SU-DHL-6 (cell line): ENCODE measurements at regions not wholly inside any gene's neighbourhood (a gene's known extent, or its start where the extent isn't known, plus 50 kb on each side); places are given as distances from the start of the nearest gene placed in this dataset.

ENCODE experiments used
- H2AFZ ChIP-seq: fragments of 200-600 bp; sonication (generic); 2 replicates; pipeline ENCODE4 v1.6.1; 2014; ENCODE audit warnings: low read depth, mild to moderate bottlenecking, moderate library complexity, mixed read lengths, antibody characterized with exemption, low read length; ENCODE audit not compliant: severe bottlenecking
- H3F3A ChIP-seq: fragments of 200-600 bp; shearing (Covaris generic); 2 replicates; pipeline ENCODE4 v1.6.0; 2016; ENCODE audit warnings: antibody characterized with exemption, mild to moderate bottlenecking; ENCODE audit not compliant: insufficient read depth
- H3K27ac ChIP-seq: fragments of 200-600 bp; sonication (generic); 2 replicates; pipeline ENCODE4 v1.5.1; 2016; ENCODE audit warnings: low read depth, mild to moderate bottlenecking, low read length, moderate library complexity, mixed read lengths
- H3K27me3 ChIP-seq: fragments of 200-600 bp; sonication (generic), shearing (Covaris generic); 2 replicates; pipeline ENCODE4 v1.6.0; 2014; ENCODE audit warnings: mild to moderate bottlenecking, low read length
- H3K36me3 ChIP-seq: fragments of 200-600 bp; sonication (generic); 2 replicates; pipeline ENCODE4 v1.6.1; 2014; ENCODE audit warnings: mild to moderate bottlenecking, low read length, mixed read lengths
- H3K4me2 ChIP-seq: fragments of 300-600, 200-600 bp; shearing (Covaris generic), sonication (generic); 2 replicates; pipeline ENCODE4 v1.6.0; 2014; ENCODE audit warnings: low read length, low read depth, mild to moderate bottlenecking; ENCODE audit not compliant: poor library complexity, severe bottlenecking
- H3K4me3 ChIP-seq: fragments of 200-600 bp; sonication (generic); 2 replicates; pipeline ENCODE4 v1.5.1; 2014; ENCODE audit warnings: antibody characterized with exemption, low read length, mild to moderate bottlenecking, mixed read lengths; ENCODE audit not compliant: insufficient read depth, poor library complexity, severe bottlenecking
- H3K79me2 ChIP-seq: fragments of 200-600 bp; sonication (generic); 2 replicates; pipeline ENCODE4 v1.6.1; 2014; ENCODE audit warnings: mild to moderate bottlenecking, low read length, moderate library complexity; ENCODE audit not compliant: insufficient read depth
- H3K9ac ChIP-seq: fragments of 200-600 bp; sonication (generic); 2 replicates; pipeline ENCODE4 v1.7.0; 2014; ENCODE audit warnings: mild to moderate bottlenecking, low read length
- H3K9me2 ChIP-seq: fragments of 200-600 bp; sonication (generic); replicated peaks from 2 replicates; pipeline ENCODE4 v1.6.1; 2014; ENCODE audit warnings: low read length; ENCODE audit not compliant: insufficient read depth
- H3K9me3 ChIP-seq: fragments of 200-600 bp; sonication (generic); 2 replicates; pipeline ENCODE4 v1.6.1; 2014; ENCODE audit warnings: low read length, mixed read lengths; ENCODE audit not compliant: insufficient read depth
- H4K20me1 ChIP-seq: fragments of 200-600 bp; sonication (generic); 2 replicates; pipeline ENCODE4 v1.6.1; 2014; ENCODE audit warnings: low read depth, mild to moderate bottlenecking, antibody characterized with exemption, low read length, moderate library complexity, mixed read lengths
- EZH2phosphoT487 ChIP-seq: fragments of 200-600 bp; sonication (generic), shearing (Covaris generic); conservative IDR thresholded peaks from 2 replicates; pipeline ENCODE4 v1.6.1; 2018; ENCODE audit warnings: mild to moderate bottlenecking, antibody characterized with exemption, low read length, moderate library complexity, mixed read lengths
- TF ChIP-seq, protein P1 (sequence below): fragments of 200-600 bp; sonication (generic); IDR thresholded peaks from one replicate; pipeline ENCODE4 v1.5.1; 2017; ENCODE audit warnings: antibody characterized with exemption, mild to moderate bottlenecking, low read length, moderate library complexity; ENCODE audit not compliant: insufficient read depth, poor library complexity, severe bottlenecking

DNA sequence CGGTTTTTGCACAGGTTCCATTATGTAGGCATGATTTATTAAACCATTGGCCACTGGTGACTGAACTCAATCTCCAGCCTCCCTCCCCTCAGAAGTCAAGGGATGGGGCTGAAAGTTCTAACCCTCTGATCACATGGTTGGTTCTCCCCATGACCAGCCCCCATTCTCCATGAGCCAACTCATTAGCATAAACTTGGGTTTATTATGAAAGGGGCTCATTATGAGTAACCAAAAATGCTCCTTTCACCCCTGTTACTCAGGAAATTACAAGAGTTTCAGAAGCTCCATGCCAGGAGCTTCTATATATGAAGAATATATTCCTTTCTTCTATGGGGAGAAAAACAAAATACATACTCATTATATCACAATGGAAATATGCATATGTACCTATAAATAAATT lies 555.3 kb downstream of the HS3ST4 start:
- Histone ChIP-seq H3K79me2 (no peaks in the 10 kb centered on the region), H3K9me2 (no peaks in the 10 kb centered on the region), H3K4me2 (no peak overlapping the region), H3K27ac (no peak overlapping the region), H4K20me1 (no peaks in the 10 kb centered on the region), H2AFZ (no peak overlapping the region), H3K27me3 (no peaks in the 10 kb centered on the region), H3K9ac (no peak overlapping the region), H3K9me3 (no peaks in the 10 kb centered on the region), H3K36me3 (no peaks in the 10 kb centered on the region), H3F3A (no peaks in the 10 kb centered on the region), H3K4me3 (no peak overlapping the region)
- no peak for TF ChIP-seq EZH2phosphoT487
- TF ChIP-seq, protein P1, sequence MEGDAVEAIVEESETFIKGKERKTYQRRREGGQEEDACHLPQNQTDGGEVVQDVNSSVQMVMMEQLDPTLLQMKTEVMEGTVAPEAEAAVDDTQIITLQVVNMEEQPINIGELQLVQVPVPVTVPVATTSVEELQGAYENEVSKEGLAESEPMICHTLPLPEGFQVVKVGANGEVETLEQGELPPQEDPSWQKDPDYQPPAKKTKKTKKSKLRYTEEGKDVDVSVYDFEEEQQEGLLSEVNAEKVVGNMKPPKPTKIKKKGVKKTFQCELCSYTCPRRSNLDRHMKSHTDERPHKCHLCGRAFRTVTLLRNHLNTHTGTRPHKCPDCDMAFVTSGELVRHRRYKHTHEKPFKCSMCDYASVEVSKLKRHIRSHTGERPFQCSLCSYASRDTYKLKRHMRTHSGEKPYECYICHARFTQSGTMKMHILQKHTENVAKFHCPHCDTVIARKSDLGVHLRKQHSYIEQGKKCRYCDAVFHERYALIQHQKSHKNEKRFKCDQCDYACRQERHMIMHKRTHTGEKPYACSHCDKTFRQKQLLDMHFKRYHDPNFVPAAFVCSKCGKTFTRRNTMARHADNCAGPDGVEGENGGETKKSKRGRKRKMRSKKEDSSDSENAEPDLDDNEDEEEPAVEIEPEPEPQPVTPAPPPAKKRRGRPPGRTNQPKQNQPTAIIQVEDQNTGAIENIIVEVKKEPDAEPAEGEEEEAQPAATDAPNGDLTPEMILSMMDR: no peak

GRCh38 chr16:26252598-26252997 lies 560.8 kb downstream of the HS3ST4 start:
- Histone ChIP-seq H3K79me2 (no peaks in the 10 kb centered on the region), H3F3A (no peaks in the 10 kb centered on the region), H3K27me3 (no peaks in the 10 kb centered on the region), H3K4me3 (no peak overlapping the region), H3K4me2 (no peak overlapping the region), H3K27ac (no peak overlapping the region), H4K20me1 (no peaks in the 10 kb centered on the region), H3K9me2 (no peaks in the 10 kb centered on the region), H3K9me3 (peaks cover 8% of the 10 kb centered on the region; the same call in 1 of the 2 replicates), H3K9ac (no peak overlapping the region), H2AFZ (no peak overlapping the region), H3K36me3 (no peaks in the 10 kb centered on the region)
- TF ChIP-seq, protein P1: no peak
- TF ChIP-seq EZH2phosphoT487: no peak

- Histone ChIP-seq H3K4me2 (no peak overlapping the region), H3K4me3 (no peak overlapping the region)
These were observed 569.9 kb downstream of the HS3ST4 start for GRCh38 chr16:26261621-26262020.

More at GRCh38 chr16:26261621-26262020, 569.9 kb downstream of the HS3ST4 start:
- Histone ChIP-seq H3K27me3 (no peaks in the 10 kb centered on the region), H3K36me3 (no peaks in the 10 kb centered on the region), H3K79me2 (no peaks in the 10 kb centered on the region), H3K9ac (no peak overlapping the region), H3F3A (no peaks in the 10 kb centered on the region), H2AFZ (no peak overlapping the region), H3K27ac (no peak overlapping the region), H4K20me1 (no peaks in the 10 kb centered on the region), H3K9me3 (no peaks in the 10 kb centered on the region), H3K9me2 (no peaks in the 10 kb centered on the region)
- TF ChIP-seq EZH2phosphoT487: no peak
- TF ChIP-seq, protein P1: no peak
